GM19043 (cell line): ENCODE measurements at regions not wholly inside any gene's neighbourhood (a gene's known extent, or its start where the extent isn't known, plus 50 kb on each side); places are given as distances from the start of the nearest gene placed in this dataset.
"Not testable (repeated sequence)": the region's sequence is repeated elsewhere in the genome, so short reads cannot be mapped to it uniquely, and the experiment has no call there.

Source experiments
- ATAC-seq: cut with Tn5 transposase; IDR thresholded peaks from one replicate; pipeline ENCODE4 v1.9.1; 2021; ENCODE audit warnings: low read depth; ENCODE audit not compliant: unreplicated experiment

DNA sequence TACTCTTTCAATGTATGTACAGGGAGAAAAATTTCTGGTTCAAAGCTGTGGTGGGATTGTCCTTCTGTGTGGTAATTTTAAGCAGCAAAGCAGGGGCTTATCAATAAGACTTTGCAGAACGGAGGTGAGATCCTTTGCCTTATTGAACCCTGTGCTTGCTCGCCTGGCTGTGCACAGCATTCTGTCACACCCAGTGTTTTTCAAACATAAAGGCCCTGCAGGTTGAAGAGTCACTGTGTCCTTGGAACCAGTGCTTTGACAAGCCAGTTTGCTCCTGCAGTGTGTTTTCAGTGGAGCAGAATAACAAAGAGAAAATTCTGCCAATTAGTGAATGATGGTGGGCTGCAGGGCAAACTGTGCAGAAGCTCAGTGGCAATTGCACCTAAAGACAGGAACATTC, 236.7 kb upstream of the PCSK5 start:
- ATAC-seq, result no peak

- no peak for ATAC-seq
Observed at GRCh38 chr9:75657015-75657414, 233.5 kb upstream of the PCSK5 start.

GRCh38 chr9:75658301-75658905, 232.1 kb upstream of the PCSK5 start:
- no peak for ATAC-seq

DNA sequence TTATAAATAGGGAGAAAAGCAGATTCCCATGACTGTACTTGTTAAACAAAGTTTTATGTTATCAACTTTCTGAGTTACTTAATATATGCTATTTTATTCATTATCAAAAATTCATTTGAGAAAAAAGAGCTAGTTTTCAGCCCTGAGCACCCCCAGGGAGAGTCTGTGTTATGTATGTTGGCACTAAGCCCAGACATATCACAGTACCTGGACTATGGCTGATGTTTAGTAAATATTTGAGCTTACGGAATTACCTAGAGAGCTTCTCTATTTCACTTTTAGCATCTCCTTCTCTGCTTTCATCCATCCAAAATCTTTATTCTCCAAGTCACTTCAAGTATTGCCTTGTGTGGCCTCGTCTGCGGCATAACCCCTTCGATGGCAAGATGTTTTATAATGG, 225.9 kb upstream of the PCSK5 start:
- ATAC-seq, result no peak

- ATAC-seq, result no peak
Observed at GRCh38 chr9:75666856-75667554, 223.5 kb upstream of the PCSK5 start.

GRCh38 chr9:75669721-75670120, 220.8 kb upstream of the PCSK5 start:
- ATAC-seq, result no peak

GRCh38 chr9:75671354-75671753, 219.1 kb upstream of the PCSK5 start:
- no peak for ATAC-seq

DNA sequence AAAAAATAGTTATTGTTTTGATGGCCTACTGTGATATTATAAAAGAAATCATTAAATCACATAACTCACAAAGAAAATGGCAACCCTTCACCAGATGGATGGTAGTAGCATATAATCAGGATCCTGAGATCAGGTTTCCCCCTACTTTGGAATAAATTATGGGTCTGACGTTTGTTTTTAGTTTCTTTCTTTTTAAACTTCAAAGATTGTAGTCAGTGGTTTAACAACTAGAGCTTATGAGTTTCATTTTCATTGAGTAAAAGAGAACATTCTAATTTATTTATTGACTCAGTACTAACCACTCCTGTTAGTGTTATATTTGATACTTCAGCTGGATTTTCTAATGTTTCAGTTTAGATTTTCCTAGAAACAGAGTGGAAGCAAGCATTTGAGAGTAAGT, 218.0 kb upstream of the PCSK5 start:
- ATAC-seq, result no peak

- ATAC-seq, result no peak
Observed at GRCh38 chr9:75683591-75683990, 206.9 kb upstream of the PCSK5 start.

GRCh38 chr9:75685062-75685461, 205.4 kb upstream of the PCSK5 start:
- no peak for ATAC-seq

- ATAC-seq, result no peak
Observed at GRCh38 chr9:75687359-75687953, 203.0 kb upstream of the PCSK5 start.

DNA sequence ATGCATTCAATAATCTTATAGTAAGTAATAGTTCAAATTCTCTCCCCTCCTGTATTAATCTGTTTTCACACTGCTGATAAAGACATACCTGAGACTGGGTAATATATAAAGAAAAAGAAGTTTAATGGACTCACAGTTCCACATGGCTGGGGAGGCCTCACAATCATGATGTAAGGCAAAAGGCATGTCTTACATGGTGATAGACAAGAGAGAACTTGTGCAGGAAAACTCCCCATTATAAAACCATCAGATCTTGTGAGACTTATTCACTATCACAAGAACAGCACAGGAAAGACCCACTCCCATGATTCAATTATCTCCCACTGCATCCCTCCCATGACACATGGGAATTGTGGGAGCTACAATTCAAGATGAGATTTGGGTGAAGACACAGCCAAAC, 199.9 kb upstream of the PCSK5 start:
- not testable (repeated sequence) for ATAC-seq

DNA sequence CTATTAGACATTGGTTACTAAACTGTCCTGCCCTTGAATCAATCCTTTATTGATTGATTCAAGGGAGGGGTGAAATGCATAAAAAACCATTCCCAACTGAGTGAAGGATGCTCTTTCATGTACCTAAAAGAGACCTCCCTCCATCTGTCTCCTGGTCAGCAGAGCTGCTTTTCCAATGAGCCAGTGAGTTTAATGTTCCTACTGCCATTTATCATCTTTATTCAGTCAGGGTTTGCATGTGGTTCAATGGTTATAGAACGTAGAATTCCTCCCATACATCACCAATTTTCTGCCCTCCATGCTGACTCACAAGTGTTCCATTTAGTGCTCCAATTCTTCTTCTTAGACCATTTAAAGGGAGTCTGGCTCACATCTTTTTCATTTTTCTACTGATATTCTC, 199.1 kb upstream of the PCSK5 start:
- ATAC-seq, result no peak

GRCh38 chr9:75692309-75692708, 198.2 kb upstream of the PCSK5 start:
- no peak for ATAC-seq

DNA sequence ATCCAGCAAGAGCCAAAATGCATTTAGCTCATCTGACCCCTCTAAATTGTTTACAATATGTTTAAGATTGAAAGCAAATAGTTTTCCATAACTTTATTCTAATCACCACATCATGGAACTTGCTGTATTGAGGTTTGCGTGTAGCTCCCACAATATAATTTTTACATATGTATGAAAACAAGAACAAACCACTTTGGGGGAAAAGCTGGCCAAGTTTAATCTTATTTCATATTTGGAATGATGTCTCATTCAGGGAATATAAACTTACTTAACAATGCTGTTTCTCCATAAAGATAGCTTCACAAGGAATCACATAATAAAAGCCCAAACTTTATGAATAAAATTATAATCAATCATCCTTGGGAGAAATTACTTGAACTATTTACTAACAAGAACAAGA, 194.6 kb upstream of the PCSK5 start:
- no peak for ATAC-seq

DNA sequence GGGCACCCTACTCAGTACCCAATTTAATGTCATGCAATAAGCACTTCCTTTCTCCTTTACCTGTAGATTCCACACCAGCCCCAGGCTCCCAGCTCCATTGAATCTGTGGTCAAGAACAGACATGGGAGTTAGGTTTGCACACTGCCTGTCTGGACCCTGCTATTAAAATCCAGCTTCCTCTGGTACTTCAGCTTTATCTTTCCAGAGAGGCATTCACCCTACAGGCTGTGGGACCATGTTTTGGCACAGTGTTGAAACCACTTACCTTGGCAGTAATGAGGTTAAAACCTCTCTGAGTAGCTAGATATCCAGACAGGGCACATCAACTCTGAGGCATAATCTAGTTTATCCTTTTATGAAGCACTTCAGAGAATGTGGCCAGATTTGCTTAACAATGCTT, 191.5 kb upstream of the PCSK5 start:
- ATAC-seq, result no peak

- no peak for ATAC-seq
Observed at GRCh38 chr9:75699625-75700251, 190.7 kb upstream of the PCSK5 start.

DNA sequence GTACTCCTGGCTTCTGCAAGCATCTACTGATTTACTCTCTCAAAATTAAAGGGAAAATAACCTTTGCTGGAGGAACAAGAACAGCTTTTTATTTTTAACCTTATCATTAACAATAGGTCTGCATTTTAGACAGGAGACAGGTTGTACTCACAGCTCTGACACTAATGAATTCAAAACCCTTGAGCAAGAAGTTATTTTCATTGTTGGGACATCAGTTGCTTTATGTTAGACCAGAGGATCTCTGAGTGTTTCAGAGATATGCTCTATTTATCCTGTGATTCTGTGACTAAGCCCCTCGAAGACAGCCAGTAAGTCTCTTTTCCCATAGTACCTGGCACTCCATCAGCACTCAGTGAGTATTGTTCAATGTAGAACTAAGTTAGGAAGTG, 190.2 kb upstream of the PCSK5 start:
- ATAC-seq, result no peak

DNA sequence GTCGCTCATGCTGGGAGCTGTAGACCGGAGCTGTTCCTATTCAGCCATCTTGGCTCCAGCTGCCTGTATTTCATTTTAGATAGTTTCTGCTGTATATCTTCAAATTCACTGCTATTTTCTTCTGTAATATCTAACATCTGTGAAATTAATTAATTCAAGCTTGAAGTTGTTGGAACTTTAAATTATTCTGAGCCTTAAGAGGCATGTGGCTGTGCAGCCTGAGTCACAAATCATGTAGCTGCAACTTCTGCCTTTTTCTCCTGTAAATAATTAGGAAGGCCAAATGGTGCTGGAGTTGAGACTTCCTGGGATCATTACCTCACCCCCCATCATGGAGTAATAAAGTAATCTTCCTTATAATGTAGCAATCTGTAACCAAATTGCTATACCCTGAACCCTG, 183.3 kb upstream of the PCSK5 start:
- ATAC-seq, result no peak

- ATAC-seq, result no peak
Observed at GRCh38 chr9:75709698-75710097, 180.8 kb upstream of the PCSK5 start.

- no peak for ATAC-seq
Observed at GRCh38 chr9:75712700-75713099, 177.8 kb upstream of the PCSK5 start.

DNA sequence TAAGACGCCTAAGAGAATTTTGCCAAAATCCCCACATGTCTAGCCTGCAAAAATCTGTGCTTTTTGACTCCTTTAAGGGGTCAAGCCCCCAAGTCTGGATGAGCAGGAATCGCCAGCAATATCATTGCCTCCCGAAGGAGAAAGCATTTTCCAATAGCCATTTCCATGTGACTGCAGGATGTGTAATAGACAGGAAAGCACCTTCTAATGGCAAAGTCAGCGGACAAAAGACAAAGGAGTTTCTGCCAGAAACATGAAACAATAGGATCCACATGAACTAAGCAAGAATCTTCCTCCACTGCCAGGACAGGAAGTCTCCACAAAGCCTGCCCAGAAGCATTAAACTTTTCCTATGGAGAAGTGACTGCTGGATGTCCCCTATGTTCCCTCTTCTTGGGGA, 177.1 kb upstream of the PCSK5 start:
- no peak for ATAC-seq
